Mesenchymal stem cell (in vitro differentiated cells and primary cell): ENCODE measurements at regions not wholly inside any gene's neighbourhood (a gene's known extent, or its start where the extent isn't known, plus 50 kb on each side); places are given as distances from the start of the nearest gene placed in this dataset.

Experiments used
- DNase-seq: peaks from one replicate; pipeline ENCODE4 v3.0.0-alpha.2; 2013
- H2AFZ ChIP-seq: one replicate; pipeline ENCODE4 v1.6.1; 2013; ENCODE audit warnings: low read depth, mild to moderate bottlenecking, control low read depth, inconsistent platforms, low read length, moderate library complexity
- H2AK5ac ChIP-seq: 2 replicates; pipeline ENCODE4 v1.6.1; 2013; ENCODE audit warnings: low read length, moderate library complexity, mild to moderate bottlenecking, inconsistent platforms; ENCODE audit not compliant: severe bottlenecking
- H2BK120ac ChIP-seq: one replicate; pipeline ENCODE4 v1.6.1; 2013; ENCODE audit warnings: low read depth, mild to moderate bottlenecking, inconsistent platforms, low read length, moderate library complexity
- H2BK12ac ChIP-seq, 2 experiments: one replicate each; pipeline ENCODE4 v1.6.1; 2013; ENCODE audit warnings: inconsistent platforms in 2 of 2, low read length in 2 of 2, mild to moderate bottlenecking in 2 of 2, moderate library complexity in 2 of 2, control low read depth in 1 of 2
- H2BK15ac ChIP-seq: one replicate; pipeline ENCODE4 v1.6.1; 2013; ENCODE audit warnings: mild to moderate bottlenecking, low read depth, inconsistent platforms; ENCODE audit not compliant: poor library complexity, severe bottlenecking
- H2BK5ac ChIP-seq: 2 replicates; pipeline ENCODE4 v1.6.1; 2013; ENCODE audit warnings: low read depth, mild to moderate bottlenecking, low read length, control low read depth, inconsistent platforms; ENCODE audit not compliant: poor library complexity, severe bottlenecking
- H3K14ac ChIP-seq, 2 experiments: one replicate each; pipeline ENCODE4 v1.6.1; 2013; ENCODE audit warnings: inconsistent platforms in 2 of 2, low read length in 2 of 2, control low read depth in 1 of 2, mild to moderate bottlenecking in 1 of 2, moderate library complexity in 1 of 2
- H3K18ac ChIP-seq, 2 experiments: one replicate each; pipeline ENCODE4 v1.6.1; 2013; ENCODE audit warnings: inconsistent platforms in 2 of 2, low read length in 2 of 2, control low read depth in 1 of 2, low read depth in 1 of 2, mild to moderate bottlenecking in 1 of 2
- H3K23ac ChIP-seq, 2 experiments: one replicate each; pipeline ENCODE4 v1.6.1; 2013; ENCODE audit warnings: inconsistent platforms in 2 of 2, low read length in 2 of 2, mild to moderate bottlenecking in 2 of 2, moderate library complexity in 2 of 2, control low read depth in 1 of 2
- H3K27ac ChIP-seq: 2 replicates; pipeline ENCODE4 v1.5.1; 2013; ENCODE audit warnings: mild to moderate bottlenecking, moderate library complexity, low read length, control low read depth, inconsistent platforms; ENCODE audit not compliant: poor library complexity, severe bottlenecking
- H3K27me3 ChIP-seq, 2 experiments: 2 replicates each; pipeline versions ENCODE4 v1.6.1 to v1.7.0; 2013; ENCODE audit warnings: low read length in 2 of 2, mild to moderate bottlenecking in 2 of 2, moderate library complexity in 2 of 2, control low read depth in 1 of 2, inconsistent platforms in 1 of 2; ENCODE audit not compliant: control insufficient read depth in 1 of 2, insufficient read depth in 1 of 2
- H3K36me3 ChIP-seq, 2 experiments: 2 replicates each; pipeline versions ENCODE4 v1.6.1 to v1.7.0; 2013; ENCODE audit warnings: low read length in 2 of 2, control low read depth in 1 of 2, inconsistent platforms in 1 of 2, low read depth in 1 of 2, mild to moderate bottlenecking in 1 of 2; ENCODE audit not compliant: insufficient read depth in 2 of 2, control insufficient read depth in 1 of 2
- H3K4ac ChIP-seq, 2 experiments: one replicate each; pipeline ENCODE4 v1.6.1; 2013; ENCODE audit warnings: inconsistent platforms in 2 of 2, low read length in 2 of 2, mild to moderate bottlenecking in 2 of 2, moderate library complexity in 2 of 2, control low read depth in 1 of 2, low read depth in 1 of 2
- H3K4me1 ChIP-seq: 2 replicates; pipeline ENCODE4 v1.6.1; 2013; ENCODE audit warnings: low read depth, low read length, control low read depth; ENCODE audit not compliant: control insufficient read depth, insufficient read depth
- H3K4me2 ChIP-seq: 2 replicates; pipeline ENCODE4 v1.6.1; 2013; ENCODE audit warnings: low read length, mild to moderate bottlenecking, inconsistent platforms; ENCODE audit not compliant: poor library complexity, severe bottlenecking
- H3K4me3 ChIP-seq, 2 experiments: 2 replicates each; pipeline versions ENCODE4 v1.5.1 to v1.7.0; 2013; ENCODE audit warnings: low read length in 2 of 2, mild to moderate bottlenecking in 2 of 2, control low read depth in 1 of 2, low read depth in 1 of 2; ENCODE audit not compliant: insufficient read depth in 1 of 2
- H3K79me1 ChIP-seq: replicated peaks from 2 replicates; pipeline ENCODE4 v1.6.1; 2013; ENCODE audit warnings: mild to moderate bottlenecking, control low read depth, low read length, inconsistent platforms; ENCODE audit not compliant: poor library complexity, severe bottlenecking
- H3K9ac ChIP-seq: 2 replicates; pipeline ENCODE4 v1.7.0; 2013; ENCODE audit warnings: mild to moderate bottlenecking, low read length, moderate library complexity
- H3K9me3 ChIP-seq: 2 replicates; pipeline ENCODE4 v1.7.0; 2013; ENCODE audit warnings: mild to moderate bottlenecking, low read length; ENCODE audit not compliant: control insufficient read depth
- H4K8ac ChIP-seq: one replicate; pipeline ENCODE4 v1.6.1; 2013; ENCODE audit warnings: inconsistent platforms, mild to moderate bottlenecking, low read length, moderate library complexity
- H4K91ac ChIP-seq: one replicate; pipeline ENCODE4 v1.6.1; 2013; ENCODE audit warnings: mild to moderate bottlenecking, low read length, inconsistent platforms
- WGBS: methylation state at CpG from one replicate; pipeline ENCODE4 v1.1.7; 2013; ENCODE audit warnings: mixed read lengths; 5-methylcytosine and 5-hydroxymethylcytosine counted together

DNA sequence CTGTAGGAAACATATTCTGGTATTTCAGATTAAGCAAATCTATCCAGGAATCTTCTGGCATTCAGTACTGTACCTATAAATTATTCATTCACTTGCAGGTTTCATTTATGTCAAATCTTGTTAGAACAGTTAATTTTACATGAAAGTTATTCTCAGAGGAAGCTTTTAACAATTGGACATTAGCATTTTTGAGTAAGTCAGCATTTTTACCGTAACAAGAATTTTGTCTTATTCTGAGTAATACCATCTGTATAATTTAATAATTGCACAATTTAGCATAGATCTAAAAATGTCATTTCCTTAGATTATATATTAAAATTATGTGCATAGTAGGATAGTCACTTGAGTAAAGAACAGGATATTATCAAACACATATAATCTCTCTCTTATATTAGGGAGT lies 764.8 kb upstream of the LRFN5 start:
- Histone ChIP-seq H3K9ac (no peak overlapping the region), H3K36me3 (no peaks in the 10 kb centered on the region), H2BK12ac (no peak overlapping the region), H3K27ac (no peak overlapping the region), H3K79me1 (no peaks in the 10 kb centered on the region), H3K14ac (no peak overlapping the region), H4K91ac (no peak overlapping the region), H3K9me3 (peaks cover 16% of the 10 kb centered on the region), H3K4me2 (no peak overlapping the region), H3K4me1 (no peaks in the 10 kb centered on the region), H2AK5ac (no peak overlapping the region), H4K8ac (no peak overlapping the region), H2BK5ac (no peak overlapping the region), H3K4ac (no peak overlapping the region), H3K27me3 (no peaks in the 10 kb centered on the region), H2BK15ac (no peak overlapping the region), H3K23ac (no peak overlapping the region), H2AFZ (no peak overlapping the region), H2BK120ac (no peak overlapping the region), H3K4me3 (no peak overlapping the region), H3K18ac (no peak overlapping the region)
- no CpG with 5 or more reads among the region's 1 CpG for WGBS
- DNase-seq: no peak

DNA sequence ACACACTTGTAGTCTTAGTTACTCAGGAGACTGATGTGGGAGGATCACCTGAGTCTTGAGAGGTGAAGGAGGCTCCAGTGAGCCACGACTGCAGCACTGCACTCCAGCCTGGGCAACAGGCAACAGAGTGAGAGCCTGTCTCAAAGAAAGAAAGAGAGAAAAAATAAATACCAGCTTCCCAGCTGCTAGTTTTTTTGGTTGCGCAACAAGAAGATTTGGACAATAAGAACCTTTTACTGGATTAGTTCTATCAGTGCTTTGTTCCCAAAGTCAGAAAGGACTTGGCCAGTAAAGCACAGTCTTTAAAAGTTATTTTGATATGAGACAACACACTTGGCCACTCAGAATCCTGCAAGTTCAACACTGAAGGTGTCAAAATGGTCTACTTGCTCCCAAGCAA lies 768.1 kb upstream of the LRFN5 start:
- Histone ChIP-seq H2BK15ac (no peak overlapping the region), H3K9ac (no peak overlapping the region)
- WGBS: 80% methylated on average over 2 of the region's 2 CpGs

DNA sequence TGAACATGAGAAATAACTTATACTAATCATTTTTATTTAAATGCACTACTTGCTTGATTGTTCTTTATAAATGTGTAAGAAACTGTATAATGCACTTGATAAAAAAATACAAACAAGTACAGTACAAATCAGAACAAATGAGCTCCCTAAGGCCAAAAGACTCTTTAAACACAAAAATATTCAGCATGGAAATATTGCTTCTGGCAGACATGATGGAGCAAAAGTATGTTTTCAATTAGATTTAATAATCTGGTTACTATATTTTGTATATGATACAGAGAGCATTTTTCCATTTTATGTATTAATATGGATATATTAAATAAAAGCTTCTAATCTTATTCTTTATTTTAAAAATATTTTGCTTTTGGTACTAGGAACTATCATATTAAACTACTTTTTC lies 800.2 kb upstream of the LRFN5 start:
- Histone ChIP-seq H3K4me2 (no peak overlapping the region), H3K4ac (no peak overlapping the region), H3K4me3 (no peak overlapping the region), H2BK120ac (no peak overlapping the region), H4K8ac (no peak overlapping the region), H2BK5ac (no peak overlapping the region), H3K36me3 (no peaks in the 10 kb centered on the region), H3K18ac (no peak overlapping the region), H2BK12ac (no peak overlapping the region), H3K79me1 (no peaks in the 10 kb centered on the region), H3K23ac (no peak overlapping the region), H2AFZ (no peak overlapping the region), H2AK5ac (no peak overlapping the region), H2BK15ac (no peak overlapping the region), H3K14ac (no peak overlapping the region), H3K9ac (no peak overlapping the region), H3K27me3 (no peaks in the 10 kb centered on the region), H4K91ac (no peak overlapping the region), H3K4me1 (no peaks in the 10 kb centered on the region), H3K9me3 (peaks cover 7% of the 10 kb centered on the region), H3K27ac (no peak overlapping the region)
- no peak for DNase-seq

More for the DNA sequence above, 768.1 kb upstream of the LRFN5 start:
- no peak overlapping the region for H3K4me3 ChIP-seq
- no peak overlapping the region for H3K27ac ChIP-seq
- H3K23ac ChIP-seq: no peak overlapping the region
- no peak overlapping the region for H4K91ac ChIP-seq
- H2BK5ac ChIP-seq: no peak overlapping the region
- no peak overlapping the region for H3K4me2 ChIP-seq
- no peak overlapping the region for H3K4ac ChIP-seq
- H4K8ac ChIP-seq: no peak overlapping the region
- H3K4me1 ChIP-seq: no peaks in the 10 kb centered on the region
- no peak overlapping the region for H3K14ac ChIP-seq
- no peak overlapping the region for H2AK5ac ChIP-seq
- H2BK120ac ChIP-seq: no peak overlapping the region
- no peak overlapping the region for H2BK12ac ChIP-seq
- H3K27me3 ChIP-seq: no peaks in the 10 kb centered on the region
- DNase-seq: no peak
- no peak overlapping the region for H2AFZ ChIP-seq
- H3K18ac ChIP-seq: no peak overlapping the region
- H3K36me3 ChIP-seq: no peaks in the 10 kb centered on the region
- peaks cover 20% of the 10 kb centered on the region for H3K9me3 ChIP-seq
- H3K79me1 ChIP-seq: no peaks in the 10 kb centered on the region

DNA sequence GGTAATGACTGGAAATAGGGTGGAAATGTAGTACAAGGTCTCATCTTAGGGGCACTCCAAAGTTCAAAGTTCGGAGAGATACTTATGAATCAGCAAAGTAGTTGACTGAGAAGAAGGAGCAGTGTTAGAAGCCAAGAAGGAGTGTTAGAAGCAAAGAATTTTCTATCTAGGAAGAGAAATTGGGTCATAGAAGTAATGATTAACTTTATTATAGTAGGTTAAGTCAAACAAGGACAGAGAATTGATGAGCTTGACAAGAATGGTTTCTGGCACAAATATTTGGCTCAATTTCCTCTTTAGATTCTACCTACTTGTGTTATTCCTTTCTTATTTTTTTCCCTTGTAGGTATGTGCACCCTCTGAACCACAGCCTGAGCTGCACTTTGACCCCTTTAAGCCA lies 810.5 kb upstream of the LRFN5 start:
- H2AK5ac ChIP-seq: no peak overlapping the region
- no peak overlapping the region for H3K23ac ChIP-seq
- H2BK12ac ChIP-seq: no peak overlapping the region
- no peak overlapping the region for H2BK15ac ChIP-seq
- H3K27me3 ChIP-seq: no peaks in the 10 kb centered on the region
- no peak overlapping the region for H2BK120ac ChIP-seq
- H3K4ac ChIP-seq: no peak overlapping the region
- H3K79me1 ChIP-seq: no peaks in the 10 kb centered on the region
- no peak overlapping the region for H3K27ac ChIP-seq
- no peak overlapping the region for H3K18ac ChIP-seq
- no peak overlapping the region for H3K9ac ChIP-seq
- no peak overlapping the region for H3K4me3 ChIP-seq
- H2BK5ac ChIP-seq: no peak overlapping the region
- H4K91ac ChIP-seq: no peak overlapping the region
- WGBS: 73% methylated on average over 1 of the region's 1 CpG
- H3K4me1 ChIP-seq: peaks cover 2% of the 10 kb centered on the region
- no peak overlapping the region for H3K14ac ChIP-seq
- no peaks in the 10 kb centered on the region for H3K36me3 ChIP-seq
- DNase-seq: no peak
- no peak overlapping the region for H3K4me2 ChIP-seq
- H2AFZ ChIP-seq: no peak overlapping the region
- no peak overlapping the region for H4K8ac ChIP-seq
- H3K9me3 ChIP-seq: peaks cover 4% of the 10 kb centered on the region
